Bronchial epithelial cell (primary cell): ENCODE measurements at regions not wholly inside any gene's neighbourhood (a gene's known extent, or its start where the extent isn't known, plus 50 kb on each side); places are given as distances from the start of the nearest gene placed in this dataset.

ENCODE experiments used
- DNase-seq: peaks from one replicate; pipeline ENCODE4 v3.0.0-alpha.2; 2010; ENCODE audit warnings: low read depth
- FAIRE-seq: peaks from 2 replicates; lab custom pipeline; 2011; peaks lifted over from hg19 to GRCh38; lab: Jason Lieb, UNC
- H3K27me3 ChIP-seq: 2 replicates; pipeline ENCODE4 v1.5.1; 2011; ENCODE audit warnings: low read length; ENCODE audit not compliant: control insufficient read depth, insufficient read depth
- H3K36me3 ChIP-seq: 2 replicates; pipeline ENCODE4 v1.5.1; 2011; ENCODE audit warnings: low read length; ENCODE audit not compliant: control insufficient read depth, insufficient read depth
- H3K4me3 ChIP-seq: 2 replicates; pipeline ENCODE4 v1.5.1; 2011; ENCODE audit warnings: mild to moderate bottlenecking, low read depth, low read length, control low read depth
- CTCF ChIP-seq: IDR thresholded peaks from 2 replicates; pipeline ENCODE4 v1.5.1; 2011; ENCODE audit warnings: mild to moderate bottlenecking, moderate library complexity, low read length, control low read depth, inconsistent platforms; ENCODE audit not compliant: insufficient read depth, severe bottlenecking

- no peak for TF ChIP-seq CTCF
- no peaks in the 10 kb centered on the region for H3K36me3 ChIP-seq
- FAIRE-seq (no peak), DNase-seq (peak; percentile 31)
- no peaks in the 10 kb centered on the region for H3K27me3 ChIP-seq
- no peak overlapping the region for H3K4me3 ChIP-seq
Measured at GRCh38 chr4:126071346-126072333, 756.9 kb downstream of the FAT4 start.

- no peak for DNase-seq
- Histone ChIP-seq H3K4me3 (no peak overlapping the region), H3K36me3 (no peaks in the 10 kb centered on the region), H3K27me3 (no peaks in the 10 kb centered on the region)
- no peak for TF ChIP-seq CTCF
- no peak for FAIRE-seq
Measured at GRCh38 chr4:126081336-126081735, 766.6 kb downstream of the FAT4 start.

GRCh38 chr4:126086041-126086440 is 771.3 kb downstream of the FAT4 start:
- Histone ChIP-seq H3K36me3 (no peaks in the 10 kb centered on the region), H3K4me3 (no peak overlapping the region), H3K27me3 (no peaks in the 10 kb centered on the region)
- TF ChIP-seq CTCF: no peak
- FAIRE-seq: no peak
- no peak for DNase-seq

GRCh38 chr4:126087101-126087500 is 772.3 kb downstream of the FAT4 start:
- DNase-seq (no peak), FAIRE-seq (no peak)
- H3K27me3 ChIP-seq: no peaks in the 10 kb centered on the region
- H3K4me3 ChIP-seq: no peak overlapping the region
- H3K36me3 ChIP-seq: no peaks in the 10 kb centered on the region
- TF ChIP-seq CTCF: no peak

GRCh38 chr4:126097155-126097799 is 782.5 kb downstream of the FAT4 start:
- H3K36me3 ChIP-seq: no peaks in the 10 kb centered on the region
- DNase-seq (no peak), FAIRE-seq (no peak)
- no peak overlapping the region for H3K4me3 ChIP-seq
- no peak for TF ChIP-seq CTCF
- H3K27me3 ChIP-seq: no peaks in the 10 kb centered on the region
